Loucy (cell line): ENCODE measurements at regions not wholly inside any gene's neighbourhood (a gene's known extent, or its start where the extent isn't known, plus 50 kb on each side); places are given as distances from the start of the nearest gene placed in this dataset.

Experiments
- H2AFZ ChIP-seq: fragments of 200-600 bp; sonication (generic); 2 replicates; pipeline ENCODE4 v1.6.0; 2016; ENCODE audit warnings: antibody characterized with exemption, mild to moderate bottlenecking, low read length, moderate library complexity
- H3F3A ChIP-seq: fragments of 200-600 bp; 2 replicates; pipeline ENCODE4 v1.6.0; 2016; ENCODE audit warnings: antibody characterized with exemption, low read depth, mild to moderate bottlenecking
- H3K27me3 ChIP-seq: fragments of 200-600 bp; sonication (generic); 2 replicates; pipeline ENCODE4 v1.6.1; 2014; ENCODE audit warnings: low read length, mild to moderate bottlenecking; ENCODE audit not compliant: insufficient read depth, poor library complexity, severe bottlenecking
- H3K36me3 ChIP-seq: fragments of 200-600 bp; sonication (generic); 2 replicates; pipeline ENCODE4 v1.6.1; 2016; ENCODE audit warnings: low read length; ENCODE audit not compliant: insufficient read depth
- H3K4me1 ChIP-seq: fragments of 200-600 bp; sonication (generic); 2 replicates; pipeline ENCODE4 v1.5.1; 2014; ENCODE audit warnings: low read length, mild to moderate bottlenecking; ENCODE audit not compliant: insufficient read depth, poor library complexity, severe bottlenecking
- H3K4me2 ChIP-seq: fragments of 200-600 bp; sonication (generic); 2 replicates; pipeline ENCODE4 v1.6.0; 2014; ENCODE audit warnings: antibody characterized with exemption, low read length, low read depth, mild to moderate bottlenecking; ENCODE audit not compliant: poor library complexity, severe bottlenecking
- H3K4me3 ChIP-seq: fragments of 200-600 bp; sonication (generic); 2 replicates; pipeline ENCODE4 v1.5.1; 2014; ENCODE audit warnings: low read length, mild to moderate bottlenecking, mixed read lengths; ENCODE audit not compliant: poor library complexity, severe bottlenecking
- H3K79me2 ChIP-seq: fragments of 200-600 bp; sonication (generic); 2 replicates; pipeline ENCODE4 v1.6.1; 2014; ENCODE audit warnings: low read length; ENCODE audit not compliant: insufficient read depth
- H3K9ac ChIP-seq: fragments of 200-600 bp; sonication (generic); 2 replicates; pipeline ENCODE4 v1.6.0; 2014; ENCODE audit warnings: mild to moderate bottlenecking, low read depth, low read length, moderate library complexity; ENCODE audit not compliant: poor library complexity, severe bottlenecking
- H3K9me2 ChIP-seq: fragments of 200-600 bp; sonication (generic); replicated peaks from 2 replicates; pipeline ENCODE4 v1.6.1; 2016; ENCODE audit warnings: low read depth, low read length, mixed read lengths
- H3K9me3 ChIP-seq: fragments of 200-600 bp; sonication (generic); 2 replicates; pipeline ENCODE4 v1.6.1; 2014; ENCODE audit warnings: mild to moderate bottlenecking, antibody characterized with exemption, low read length, low read depth; ENCODE audit not compliant: insufficient read depth
- H4K20me1 ChIP-seq: fragments of 200-600 bp; sonication (generic); 2 replicates; pipeline ENCODE4 v1.6.0; 2014; ENCODE audit warnings: antibody characterized with exemption, low read length, mild to moderate bottlenecking; ENCODE audit not compliant: insufficient read depth, poor library complexity, severe bottlenecking
- EZH2phosphoT487 ChIP-seq: fragments of 200-600 bp; IDR thresholded peaks from 2 replicates; pipeline ENCODE4 v1.6.1; 2018; ENCODE audit warnings: antibody characterized with exemption, mild to moderate bottlenecking, moderate library complexity, borderline replicate concordance
- TF ChIP-seq, protein P1 (sequence below): fragments of 200-600 bp; sonication (generic); conservative IDR thresholded peaks from 2 replicates; pipeline ENCODE4 v1.5.1; 2014; ENCODE audit warnings: mild to moderate bottlenecking, antibody characterized with exemption, low read length

GRCh38 chr7:13055732-13056368, 368.4 kb downstream of the ARL4A start:
- no peak overlapping the region for H3K4me2 ChIP-seq
- no peaks in the 10 kb centered on the region for H3K27me3 ChIP-seq
- no peaks in the 10 kb centered on the region for H3K4me1 ChIP-seq
- no peak overlapping the region for H3K9ac ChIP-seq
- no peaks in the 10 kb centered on the region for H3K36me3 ChIP-seq
- no peaks in the 10 kb centered on the region for H3K9me3 ChIP-seq
- no peaks in the 10 kb centered on the region for H3K79me2 ChIP-seq
- no peaks in the 10 kb centered on the region for H4K20me1 ChIP-seq
- H3K4me3 ChIP-seq = no peak overlapping the region
- H3K9me2 ChIP-seq = no peaks in the 10 kb centered on the region
- TF ChIP-seq, protein P1, sequence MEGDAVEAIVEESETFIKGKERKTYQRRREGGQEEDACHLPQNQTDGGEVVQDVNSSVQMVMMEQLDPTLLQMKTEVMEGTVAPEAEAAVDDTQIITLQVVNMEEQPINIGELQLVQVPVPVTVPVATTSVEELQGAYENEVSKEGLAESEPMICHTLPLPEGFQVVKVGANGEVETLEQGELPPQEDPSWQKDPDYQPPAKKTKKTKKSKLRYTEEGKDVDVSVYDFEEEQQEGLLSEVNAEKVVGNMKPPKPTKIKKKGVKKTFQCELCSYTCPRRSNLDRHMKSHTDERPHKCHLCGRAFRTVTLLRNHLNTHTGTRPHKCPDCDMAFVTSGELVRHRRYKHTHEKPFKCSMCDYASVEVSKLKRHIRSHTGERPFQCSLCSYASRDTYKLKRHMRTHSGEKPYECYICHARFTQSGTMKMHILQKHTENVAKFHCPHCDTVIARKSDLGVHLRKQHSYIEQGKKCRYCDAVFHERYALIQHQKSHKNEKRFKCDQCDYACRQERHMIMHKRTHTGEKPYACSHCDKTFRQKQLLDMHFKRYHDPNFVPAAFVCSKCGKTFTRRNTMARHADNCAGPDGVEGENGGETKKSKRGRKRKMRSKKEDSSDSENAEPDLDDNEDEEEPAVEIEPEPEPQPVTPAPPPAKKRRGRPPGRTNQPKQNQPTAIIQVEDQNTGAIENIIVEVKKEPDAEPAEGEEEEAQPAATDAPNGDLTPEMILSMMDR = no peak
- no peak for TF ChIP-seq EZH2phosphoT487
- no peak overlapping the region for H2AFZ ChIP-seq
- H3F3A ChIP-seq = no peaks in the 10 kb centered on the region

- H3K27me3 ChIP-seq = no peaks in the 10 kb centered on the region
- H3K4me1 ChIP-seq = no peaks in the 10 kb centered on the region
- no peaks in the 10 kb centered on the region for H4K20me1 ChIP-seq
- no peaks in the 10 kb centered on the region for H3F3A ChIP-seq
- H2AFZ ChIP-seq = peak overlapping the region; percentile 18; the same call in 1 of the 2 replicates
- no peaks in the 10 kb centered on the region for H3K36me3 ChIP-seq
- TF ChIP-seq, protein P1 = no peak
- no peak for TF ChIP-seq EZH2phosphoT487
- peak overlapping the region; percentile 18 for H3K4me2 ChIP-seq
- H3K4me3 ChIP-seq = peak overlapping the region; percentile 8
- no peak overlapping the region for H3K9ac ChIP-seq
- H3K9me3 ChIP-seq = no peaks in the 10 kb centered on the region
- H3K9me2 ChIP-seq = no peaks in the 10 kb centered on the region
- H3K79me2 ChIP-seq = no peaks in the 10 kb centered on the region
Measured at GRCh38 chr7:13057462-13058200, 370.2 kb downstream of the ARL4A start.

- Histone ChIP-seq H3K9ac (no peak overlapping the region), H3F3A (no peaks in the 10 kb centered on the region), H4K20me1 (no peaks in the 10 kb centered on the region), H3K4me1 (no peaks in the 10 kb centered on the region), H3K4me2 (no peak overlapping the region), H3K36me3 (no peaks in the 10 kb centered on the region), H2AFZ (no peak overlapping the region), H3K79me2 (no peaks in the 10 kb centered on the region), H3K9me2 (no peaks in the 10 kb centered on the region), H3K9me3 (no peaks in the 10 kb centered on the region), H3K4me3 (no peak overlapping the region), H3K27me3 (no peaks in the 10 kb centered on the region)
- TF ChIP-seq EZH2phosphoT487 = no peak
- TF ChIP-seq, protein P1 = no peak
Measured at GRCh38 chr7:13060173-13060572, 372.7 kb downstream of the ARL4A start.
